ENCODE measurements at regions not wholly inside any gene's neighbourhood (a gene's known extent, or its start where the extent isn't known, plus 50 kb on each side); places are given as distances from the start of the nearest gene placed in this dataset.

GRCh38 chr11:28659716-28660348 lies 551.6 kb downstream of the METTL15 start:
- no peaks in the 10 kb centered on the region for H3K9me3 ChIP-seq
- TF ChIP-seq, protein P1, sequence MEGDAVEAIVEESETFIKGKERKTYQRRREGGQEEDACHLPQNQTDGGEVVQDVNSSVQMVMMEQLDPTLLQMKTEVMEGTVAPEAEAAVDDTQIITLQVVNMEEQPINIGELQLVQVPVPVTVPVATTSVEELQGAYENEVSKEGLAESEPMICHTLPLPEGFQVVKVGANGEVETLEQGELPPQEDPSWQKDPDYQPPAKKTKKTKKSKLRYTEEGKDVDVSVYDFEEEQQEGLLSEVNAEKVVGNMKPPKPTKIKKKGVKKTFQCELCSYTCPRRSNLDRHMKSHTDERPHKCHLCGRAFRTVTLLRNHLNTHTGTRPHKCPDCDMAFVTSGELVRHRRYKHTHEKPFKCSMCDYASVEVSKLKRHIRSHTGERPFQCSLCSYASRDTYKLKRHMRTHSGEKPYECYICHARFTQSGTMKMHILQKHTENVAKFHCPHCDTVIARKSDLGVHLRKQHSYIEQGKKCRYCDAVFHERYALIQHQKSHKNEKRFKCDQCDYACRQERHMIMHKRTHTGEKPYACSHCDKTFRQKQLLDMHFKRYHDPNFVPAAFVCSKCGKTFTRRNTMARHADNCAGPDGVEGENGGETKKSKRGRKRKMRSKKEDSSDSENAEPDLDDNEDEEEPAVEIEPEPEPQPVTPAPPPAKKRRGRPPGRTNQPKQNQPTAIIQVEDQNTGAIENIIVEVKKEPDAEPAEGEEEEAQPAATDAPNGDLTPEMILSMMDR (IDR thresholded peaks at IDR 0.05) = no peak
- TF ChIP-seq POLR2A (IDR thresholded peaks at IDR 0.05) = no peak
- no peaks in the 10 kb centered on the region for H3K4me1 ChIP-seq
- no peak overlapping the region for H3K27ac ChIP-seq
- H3K4me3 ChIP-seq (replicated peaks in 1 of 3) = no peak overlapping the region
- DNase-seq = no peak
- H3K36me3 ChIP-seq = no peaks in the 10 kb centered on the region
- intact Hi-C loops (cut with DNase I) = no loop called here
- H3K27me3 ChIP-seq = no peaks in the 10 kb centered on the region
- 91 to 97% methylated on average over 1 of the region's 1 CpG for WGBS, 2 donors

DNA sequence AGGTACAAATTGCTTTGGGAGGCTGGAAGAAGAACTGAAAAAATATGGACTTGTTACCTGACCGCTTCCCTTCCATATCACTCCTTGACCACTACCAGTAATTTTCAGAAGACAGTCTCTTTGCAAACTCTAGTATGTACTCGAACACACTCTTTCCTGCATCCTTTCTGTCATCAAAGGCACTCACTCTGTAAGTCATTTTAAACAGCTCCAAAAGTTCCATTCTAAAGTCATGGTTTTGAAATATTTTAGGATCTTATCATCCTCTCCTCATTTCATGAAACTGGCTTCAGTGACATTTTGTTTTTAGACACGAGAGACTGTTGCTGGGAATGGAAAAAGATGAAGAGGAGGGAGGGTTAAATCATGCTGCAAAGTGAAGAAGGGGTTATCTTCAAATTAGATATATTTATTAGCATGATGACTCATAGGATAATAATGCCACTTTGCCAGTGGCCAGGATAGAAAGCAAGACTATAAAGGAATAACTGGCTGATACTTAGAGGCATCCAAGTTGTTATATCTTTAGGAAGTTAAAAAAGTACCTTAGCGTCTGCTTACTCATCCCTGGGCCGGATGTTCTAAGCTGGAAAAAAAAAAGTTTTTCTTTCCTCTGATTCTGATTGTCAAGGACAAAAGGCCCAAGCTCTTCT lies 549.3 kb downstream of the METTL15 start:
- no peaks in the 10 kb centered on the region for H3K4me1 ChIP-seq
- H3K36me3 ChIP-seq = no peaks in the 10 kb centered on the region
- H3K4me3 ChIP-seq (replicated peaks in 1 of 3) = no peak overlapping the region
- H3K27me3 ChIP-seq = no peaks in the 10 kb centered on the region
- TF ChIP-seq, protein P1 (IDR thresholded peaks at IDR 0.05) = no peak
- TF ChIP-seq POLR2A (IDR thresholded peaks at IDR 0.05) = no peak
- H3K27ac ChIP-seq = no peak overlapping the region
- intact Hi-C loops (cut with DNase I) = no loop called here
- H3K9me3 ChIP-seq = no peaks in the 10 kb centered on the region
- WGBS, 2 donors = 61 to 64% methylated on average over 5 of the region's 5 CpGs
- DNase-seq = no peak

GRCh38 chr11:28654191-28654590 lies 546.0 kb downstream of the METTL15 start:
- Histone ChIP-seq H3K4me1 (no peaks in the 10 kb centered on the region), H3K4me3 (replicated peaks in 1 of 3) (no peak overlapping the region), H3K9me3 (no peaks in the 10 kb centered on the region), H3K27me3 (no peaks in the 10 kb centered on the region), H3K36me3 (no peaks in the 10 kb centered on the region), H3K27ac (no peak overlapping the region)
- no peak for DNase-seq
- intact Hi-C loops (cut with DNase I) = no loop called here
- WGBS, 2 donors = 68 to 75% methylated on average over 3 of the region's 3 CpGs
- TF ChIP-seq, protein P1 (IDR thresholded peaks at IDR 0.05) = no peak
- TF ChIP-seq POLR2A (IDR thresholded peaks at IDR 0.05) = no peak

- no peak for DNase-seq
- intact Hi-C loops (cut with DNase I) = no loop called here
- TF ChIP-seq, protein P1 (IDR thresholded peaks at IDR 0.05) = no peak
- TF ChIP-seq POLR2A (IDR thresholded peaks at IDR 0.05) = no peak
- Histone ChIP-seq H3K9me3 (no peaks in the 10 kb centered on the region), H3K4me3 (replicated peaks in 1 of 3) (no peak overlapping the region), H3K4me1 (no peaks in the 10 kb centered on the region), H3K27ac (no peak overlapping the region), H3K27me3 (no peaks in the 10 kb centered on the region), H3K36me3 (no peaks in the 10 kb centered on the region)
- 83% methylated on average over 5 of the region's 5 CpGs for WGBS, 2 donors
These were observed 541.7 kb downstream of the METTL15 start for GRCh38 chr11:28649922-28650321.

- H3K9me3 ChIP-seq = no peaks in the 10 kb centered on the region
- no peak for TF ChIP-seq POLR2A (IDR thresholded peaks at IDR 0.05)
- TF ChIP-seq, protein P1 (IDR thresholded peaks at IDR 0.05) = no peak
- intact Hi-C loops (cut with DNase I) = no loop called here
- 90 to 94% methylated on average over 2 of the region's 2 CpGs for WGBS, 2 donors
- no peaks in the 10 kb centered on the region for H3K36me3 ChIP-seq
- DNase-seq = no peak
- H3K4me1 ChIP-seq = no peaks in the 10 kb centered on the region
- H3K4me3 ChIP-seq (replicated peaks in 1 of 3) = no peak overlapping the region
- no peaks in the 10 kb centered on the region for H3K27me3 ChIP-seq
- H3K27ac ChIP-seq = no peak overlapping the region
These were observed 528.4 kb downstream of the METTL15 start for GRCh38 chr11:28636566-28636965.

Measured in thyroid gland (tissue), 4 donors.